ENCODE measurements at regions not wholly inside any gene's neighbourhood (a gene's known extent, or its start where the extent isn't known, plus 50 kb on each side); places are given as distances from the start of the nearest gene placed in this dataset.

DNA sequence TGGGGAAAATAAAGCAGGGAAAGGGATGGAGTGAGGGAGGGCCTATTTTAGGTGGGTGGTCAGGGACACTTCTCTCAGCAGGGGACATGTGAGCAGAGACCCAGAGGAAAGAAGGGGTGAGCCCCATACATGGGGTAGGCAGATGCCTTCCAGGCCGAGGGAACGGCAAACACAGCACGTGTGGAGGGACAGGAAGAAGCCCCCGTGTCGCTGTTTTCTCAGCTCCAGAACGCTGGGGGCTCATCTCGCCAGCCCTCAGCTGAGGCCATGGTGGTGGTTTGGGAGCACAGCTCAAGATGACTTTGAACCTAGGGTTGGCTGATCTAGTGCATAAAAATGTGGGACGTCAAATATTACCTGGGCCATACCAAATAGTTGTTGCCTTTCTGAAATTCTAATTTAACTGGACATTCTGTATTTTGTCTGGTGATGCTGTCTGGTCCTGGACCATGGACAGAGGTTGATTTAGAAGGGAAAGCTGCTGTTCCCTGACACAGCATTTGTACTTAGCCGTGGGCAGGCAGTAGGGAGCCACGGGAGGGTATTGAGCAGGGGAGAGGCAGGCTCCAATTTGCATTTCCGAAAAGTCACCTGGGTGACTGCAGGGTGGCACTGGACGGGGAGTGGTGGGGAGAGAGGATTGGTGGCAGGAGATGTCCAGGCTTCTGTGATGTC, 53.1 kb upstream of the RUNX3 start:
- no peak for DNase-seq

GRCh38 chr1:24981631-24982005, 51.5 kb upstream of the RUNX3 start:
- peak; percentile 74 for DNase-seq

DNA sequence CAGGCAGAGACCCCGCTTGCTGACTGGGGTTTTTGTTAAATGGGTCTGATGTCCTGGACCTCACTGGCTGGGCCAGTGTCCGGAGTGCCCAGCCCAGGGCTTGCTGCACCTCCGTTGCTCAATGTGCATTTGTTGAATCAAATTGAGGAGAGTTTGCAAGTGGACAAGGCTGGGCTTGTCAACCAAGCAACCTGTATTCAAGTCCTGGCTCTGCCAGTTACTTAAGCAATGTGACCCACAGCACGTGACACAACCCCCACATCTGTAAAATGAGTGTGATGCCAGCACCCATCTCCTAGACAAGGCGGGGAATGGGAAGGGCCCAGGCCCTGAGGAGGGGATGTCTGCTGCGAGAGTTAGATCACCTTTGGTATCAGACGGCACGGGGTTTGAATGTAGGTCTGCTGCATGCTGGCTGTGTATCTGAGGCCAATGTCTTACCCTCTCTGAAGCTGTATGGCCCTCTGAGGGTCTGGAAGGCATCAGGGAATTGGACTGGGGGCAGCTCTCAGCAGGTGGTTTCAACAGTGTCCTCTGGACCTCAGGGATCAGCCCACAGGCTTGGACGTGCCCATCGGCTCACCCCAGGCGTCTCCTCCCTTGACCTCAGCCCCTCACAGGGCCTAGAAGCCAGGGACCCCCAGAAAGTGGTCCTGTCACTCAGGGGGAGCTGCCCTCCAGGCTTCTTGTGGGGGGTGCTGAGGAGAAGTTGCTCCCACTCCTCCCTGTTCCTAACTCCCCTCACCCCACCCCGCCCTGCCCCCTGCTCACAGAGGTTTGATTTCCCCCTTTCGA, 51.0 kb upstream of the RUNX3 start:
- DNase-seq, result no peak
